ENCODE measurements at regions not wholly inside any gene's neighbourhood (a gene's known extent, or its start where the extent isn't known, plus 50 kb on each side); places are given as distances from the start of the nearest gene placed in this dataset.

DNA sequence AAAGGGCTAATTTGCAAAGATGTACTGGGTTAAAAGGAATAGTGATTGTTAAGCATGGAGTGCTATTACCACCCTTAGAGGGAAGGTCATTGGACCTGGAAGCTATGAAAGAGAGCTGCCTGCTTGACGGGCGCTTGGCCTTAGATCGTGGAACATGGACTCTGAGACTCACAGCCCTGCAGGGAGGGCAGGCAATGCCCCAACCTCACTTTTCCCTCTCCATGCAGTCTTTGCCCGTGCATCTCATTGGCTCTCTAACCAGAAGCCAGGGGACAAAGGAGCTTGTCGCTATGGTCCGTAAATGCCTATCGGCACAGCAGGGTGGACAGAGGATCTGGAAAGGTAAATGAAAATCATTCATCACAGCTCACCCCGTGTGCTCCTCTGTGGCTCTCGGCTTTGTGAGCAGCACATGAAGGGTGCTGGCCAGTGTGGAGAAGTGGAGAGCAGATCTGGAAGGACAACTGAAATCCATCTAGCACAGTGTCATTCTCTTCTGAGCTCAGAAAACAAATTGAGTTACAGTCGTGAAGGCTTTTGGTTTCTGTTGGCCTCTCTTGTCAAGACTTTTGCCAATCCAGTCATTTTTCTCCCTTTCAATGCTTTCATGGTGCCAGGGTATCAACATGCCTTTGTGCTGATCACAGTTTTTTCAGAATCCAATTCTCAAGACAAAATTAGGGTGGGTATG is 186.2 kb downstream of the SNX18 start:
- TF ChIP-seq, protein P1, sequence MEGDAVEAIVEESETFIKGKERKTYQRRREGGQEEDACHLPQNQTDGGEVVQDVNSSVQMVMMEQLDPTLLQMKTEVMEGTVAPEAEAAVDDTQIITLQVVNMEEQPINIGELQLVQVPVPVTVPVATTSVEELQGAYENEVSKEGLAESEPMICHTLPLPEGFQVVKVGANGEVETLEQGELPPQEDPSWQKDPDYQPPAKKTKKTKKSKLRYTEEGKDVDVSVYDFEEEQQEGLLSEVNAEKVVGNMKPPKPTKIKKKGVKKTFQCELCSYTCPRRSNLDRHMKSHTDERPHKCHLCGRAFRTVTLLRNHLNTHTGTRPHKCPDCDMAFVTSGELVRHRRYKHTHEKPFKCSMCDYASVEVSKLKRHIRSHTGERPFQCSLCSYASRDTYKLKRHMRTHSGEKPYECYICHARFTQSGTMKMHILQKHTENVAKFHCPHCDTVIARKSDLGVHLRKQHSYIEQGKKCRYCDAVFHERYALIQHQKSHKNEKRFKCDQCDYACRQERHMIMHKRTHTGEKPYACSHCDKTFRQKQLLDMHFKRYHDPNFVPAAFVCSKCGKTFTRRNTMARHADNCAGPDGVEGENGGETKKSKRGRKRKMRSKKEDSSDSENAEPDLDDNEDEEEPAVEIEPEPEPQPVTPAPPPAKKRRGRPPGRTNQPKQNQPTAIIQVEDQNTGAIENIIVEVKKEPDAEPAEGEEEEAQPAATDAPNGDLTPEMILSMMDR (IDR thresholded peaks at IDR 0.05) = no peak
- no peak for TF ChIP-seq POLR2A (IDR thresholded peaks at IDR 0.05)
